Ishikawa (cell line): ENCODE measurements at regions not wholly inside any gene's neighbourhood (a gene's known extent, or its start where the extent isn't known, plus 50 kb on each side); places are given as distances from the start of the nearest gene placed in this dataset.

Experiments used
- CEBPB ChIP-seq: IDR thresholded peaks from 2 replicates; pipeline ENCODE4 v1.6.1; 2012
- EGR1 ChIP-seq: IDR thresholded peaks from 2 replicates; pipeline ENCODE4 v1.6.1; 2012
- EP300 ChIP-seq: IDR thresholded peaks from 2 replicates; pipeline ENCODE4 v1.6.1; 2012; ENCODE audit warnings: borderline replicate concordance
- MAX ChIP-seq: IDR thresholded peaks from 2 replicates; pipeline ENCODE4 v1.6.1; 2012
- RAD21 ChIP-seq: IDR thresholded peaks from 2 replicates; pipeline ENCODE4 v1.6.1; 2012; ENCODE audit warnings: low read depth
- REST ChIP-seq: IDR thresholded peaks from 2 replicates; pipeline ENCODE4 v1.6.1; 2012; ENCODE audit warnings: low read depth, mild to moderate bottlenecking
- TAF1 ChIP-seq: IDR thresholded peaks from 2 replicates; pipeline ENCODE4 v1.6.1; 2012; ENCODE audit warnings: low read depth, mild to moderate bottlenecking
- TCF12 ChIP-seq: IDR thresholded peaks from 2 replicates; pipeline ENCODE4 v1.6.1; 2012; ENCODE audit warnings: low read depth
- USF1 ChIP-seq: IDR thresholded peaks from 2 replicates; pipeline ENCODE4 v1.6.1; 2012
- YY1 ChIP-seq: IDR thresholded peaks from 2 replicates; pipeline ENCODE4 v1.6.1; 2012; ENCODE audit warnings: low read depth

- TF ChIP-seq REST (no peak), TAF1 (no peak), USF1 (no peak), EP300 (no peak), MAX (no peak), TCF12 (no peak), CEBPB (no peak), RAD21 (no peak), EGR1 (no peak), YY1 (no peak)
These were observed 175.8 kb upstream of the PPP2R2D start for GRCh38 chr10:131724891-131725580.
